Glomerular endothelial cell (primary cell): ENCODE measurements at regions not wholly inside any gene's neighbourhood (a gene's known extent, or its start where the extent isn't known, plus 50 kb on each side); places are given as distances from the start of the nearest gene placed in this dataset.
"Not testable (repeated sequence)": the region's sequence is repeated elsewhere in the genome, so short reads cannot be mapped to it uniquely, and the experiment has no call there.

Experiments
- DNase-seq: peaks from one replicate; pipeline ENCODE4 v3.0.0-alpha.2; 2011; ENCODE audit warnings: low read depth, low spot score; ENCODE audit errors: extremely low read depth

GRCh38 chr6:133786016-133786415 is 102.9 kb upstream of the TCF21 start:
- DNase-seq = no peak

GRCh38 chr6:133787122-133787521 is 101.8 kb upstream of the TCF21 start:
- DNase-seq = no peak

- DNase-seq = no peak
Measured at GRCh38 chr6:133787859-133788505, 100.9 kb upstream of the TCF21 start.

- no peak for DNase-seq
Measured at GRCh38 chr6:133788556-133788955, 100.4 kb upstream of the TCF21 start.

- DNase-seq = not testable (repeated sequence)
Measured at GRCh38 chr6:133789449-133789848, 99.5 kb upstream of the TCF21 start.

GRCh38 chr6:133790756-133791155 is 98.2 kb upstream of the TCF21 start:
- DNase-seq = not testable (repeated sequence)

- not testable (repeated sequence) for DNase-seq
Measured at GRCh38 chr6:133795051-133795450, 93.9 kb upstream of the TCF21 start.

GRCh38 chr6:133796235-133796634 is 92.7 kb upstream of the TCF21 start:
- DNase-seq = no peak

- no peak for DNase-seq
Measured at GRCh38 chr6:133799043-133799442, 89.9 kb upstream of the TCF21 start.

GRCh38 chr6:133802861-133803260 is 86.1 kb upstream of the TCF21 start:
- no peak for DNase-seq

- no peak for DNase-seq
Measured at GRCh38 chr6:133804265-133804664, 84.6 kb upstream of the TCF21 start.

GRCh38 chr6:133805876-133806275 is 83.0 kb upstream of the TCF21 start:
- no peak for DNase-seq

GRCh38 chr6:133806382-133807140 is 82.4 kb upstream of the TCF21 start:
- no peak for DNase-seq

- no peak for DNase-seq
Measured at GRCh38 chr6:133807501-133807900, 81.4 kb upstream of the TCF21 start.

- DNase-seq = no peak
Measured at GRCh38 chr6:133809406-133809805, 79.5 kb upstream of the TCF21 start.

GRCh38 chr6:133811557-133811956 is 77.4 kb upstream of the TCF21 start:
- DNase-seq = no peak

- DNase-seq = not testable (repeated sequence)
Measured at GRCh38 chr6:133812446-133812845, 76.5 kb upstream of the TCF21 start.

GRCh38 chr6:133814238-133814637 is 74.7 kb upstream of the TCF21 start:
- no peak for DNase-seq

GRCh38 chr6:133814797-133815196 is 74.1 kb upstream of the TCF21 start:
- DNase-seq = no peak

GRCh38 chr6:133815313-133815712 is 73.6 kb upstream of the TCF21 start:
- no peak for DNase-seq

- DNase-seq = no peak
Measured at GRCh38 chr6:133816171-133816570, 72.7 kb upstream of the TCF21 start.

- no peak for DNase-seq
Measured at GRCh38 chr6:133817460-133818047, 71.4 kb upstream of the TCF21 start.
